Liver (tissue), 8 donors: ENCODE measurements at regions not wholly inside any gene's neighbourhood (a gene's known extent, or its start where the extent isn't known, plus 50 kb on each side); places are given as distances from the start of the nearest gene placed in this dataset.

Experiments
- DNase-seq: peaks from one replicate; pipeline ENCODE4 v3.0.0-alpha.2; 2017; ENCODE audit warnings: low spot score
- H3K27ac ChIP-seq, 2 donors: one replicate each; pipeline ENCODE4 v1.7.0; 2013; ENCODE audit warnings: inconsistent platforms in 2 of 2, low read length in 2 of 2, control low read depth in 1 of 2, low read depth in 1 of 2, mild to moderate bottlenecking in 1 of 2
- H3K27me3 ChIP-seq, 4 donors: one replicate each; pipeline versions ENCODE4 v1.6.1 to v1.7.0; 2013; ENCODE audit warnings: low read length in 3 of 4, inconsistent platforms in 1 of 4, mild to moderate bottlenecking in 1 of 4, moderate library complexity in 1 of 4; ENCODE audit not compliant: control insufficient read depth in 4 of 4, insufficient read depth in 4 of 4
- H3K36me3 ChIP-seq, 4 donors: one replicate each; pipeline versions ENCODE4 v1.6.1 to v1.7.0; 2013; ENCODE audit warnings: low read length in 3 of 4, mild to moderate bottlenecking in 3 of 4, low read depth in 1 of 4, moderate library complexity in 1 of 4; ENCODE audit not compliant: control insufficient read depth in 4 of 4, insufficient read depth in 3 of 4
- H3K4me1 ChIP-seq, 4 donors: one replicate each; pipeline versions ENCODE4 v1.6.1 to v1.7.0; 2013; ENCODE audit warnings: low read length in 3 of 4, mild to moderate bottlenecking in 3 of 4, moderate library complexity in 1 of 4; ENCODE audit not compliant: control insufficient read depth in 4 of 4, insufficient read depth in 4 of 4
- H3K4me3 ChIP-seq, 3 donors: one replicate each; pipeline versions ENCODE4 v1.6.1 to v1.7.0; 2013; ENCODE audit warnings: low read length in 3 of 3, control low read depth in 1 of 3, low read depth in 1 of 3, mild to moderate bottlenecking in 1 of 3
- H3K9ac ChIP-seq, 2 donors: one replicate each; pipeline ENCODE4 v1.7.0; 2013; ENCODE audit warnings: low read length in 2 of 2, mild to moderate bottlenecking in 2 of 2, moderate library complexity in 2 of 2, control low read depth in 1 of 2, low read depth in 1 of 2
- H3K9me3 ChIP-seq, 4 donors: one replicate each; pipeline versions ENCODE4 v1.6.1 to v1.7.0; 2013; ENCODE audit warnings: low read length in 3 of 4; ENCODE audit not compliant: control insufficient read depth in 4 of 4
- ATF3 ChIP-seq: IDR thresholded peaks from 2 replicates; pipeline ENCODE4 v1.6.1; 2016; ENCODE audit warnings: antibody characterized with exemption
- CTCF ChIP-seq: fragments of 150-350 bp; IDR thresholded peaks from 2 replicates; pipeline ENCODE4 v1.5.1; 2017; ENCODE audit warnings: improper control_type of control experiment, low read depth, low read length; ENCODE audit not compliant: missing input control
- EGR1 ChIP-seq, 2 donors: IDR thresholded peaks; 2 replicates each; pipeline ENCODE4 v1.6.1; 2016 to 2018; ENCODE audit warnings: antibody characterized with exemption in 2 of 2, low read depth in 2 of 2
- FOXA1 ChIP-seq: IDR thresholded peaks from 2 replicates; pipeline ENCODE4 v1.6.1; 2016; ENCODE audit warnings: antibody characterized with exemption
- FOXA2 ChIP-seq: IDR thresholded peaks from 2 replicates; pipeline ENCODE4 v1.6.1; 2016; ENCODE audit warnings: antibody characterized with exemption
- HNF4G ChIP-seq: IDR thresholded peaks from 2 replicates; pipeline ENCODE4 v1.6.1; 2016; ENCODE audit warnings: antibody characterized with exemption
- JUND ChIP-seq, 2 donors: IDR thresholded peaks; 2 replicates each; pipeline ENCODE4 v1.6.1; 2016; ENCODE audit warnings: antibody characterized with exemption in 2 of 2
- MAX ChIP-seq: IDR thresholded peaks from 2 replicates; pipeline ENCODE4 v1.6.1; 2016; ENCODE audit warnings: antibody characterized with exemption
- NR2F2 ChIP-seq: IDR thresholded peaks from 2 replicates; pipeline ENCODE4 v1.6.1; 2016; ENCODE audit warnings: antibody characterized with exemption
- REST ChIP-seq: IDR thresholded peaks from 2 replicates; pipeline ENCODE4 v1.6.1; 2016; ENCODE audit warnings: antibody characterized with exemption, mild to moderate bottlenecking
- RXRA ChIP-seq, 2 donors: IDR thresholded peaks; 2 replicates each; pipeline ENCODE4 v1.6.1; 2017 to 2018; ENCODE audit warnings: antibody characterized with exemption in 2 of 2, mild to moderate bottlenecking in 1 of 2
- ZBTB33 ChIP-seq: IDR thresholded peaks from 2 replicates; pipeline ENCODE4 v1.6.1; 2016; ENCODE audit warnings: antibody characterized with exemption
- WGBS: extraction: QIAGEN DNeasy Blood & Tissue Kit; methylation state at CpG from one replicate; pipeline ENCODE4 v1.1.7; 2013; 5-methylcytosine and 5-hydroxymethylcytosine counted together
- donor health status: healthy.
- donor health status: healthy.
- donor health status: healthy.
- donor health status: healthy.
- donor health status: healthy.

GRCh38 chr16:65342231-65342866 is 220.5 kb upstream of the CDH11 start:
- TF ChIP-seq FOXA1 (no peak), JUND (IDR thresholded peaks at IDR 0.05) (no peak)
- H3K9ac ChIP-seq = no peak overlapping the region
- no peak overlapping the region for H3K27ac ChIP-seq
- H3K4me3 ChIP-seq = no peak overlapping the region
- H3K9me3 ChIP-seq = no peaks in the 10 kb centered on the region
- WGBS = 72% methylated on average over 8 of the region's 8 CpGs
- H3K36me3 ChIP-seq = no peaks in the 10 kb centered on the region
- DNase-seq = no peak
- no peaks in the 10 kb centered on the region for H3K4me1 ChIP-seq
- H3K27me3 ChIP-seq = peaks cover 0 to 8% (median 0%) of the 10 kb centered on the region in 4 donors

- H3K36me3 ChIP-seq = no peaks in the 10 kb centered on the region
- H3K9me3 ChIP-seq = no peaks in the 10 kb centered on the region
- H3K4me3 ChIP-seq = no peak overlapping the region
- no peak for TF ChIP-seq JUND (IDR thresholded peaks at IDR 0.05)
- WGBS = 51% methylated on average over 2 of the region's 2 CpGs
- H3K27me3 ChIP-seq = peaks cover 0 to 8% (median 0%) of the 10 kb centered on the region in 4 donors
- no peak for DNase-seq
- no peak overlapping the region for H3K9ac ChIP-seq
- H3K4me1 ChIP-seq = no peaks in the 10 kb centered on the region
- H3K27ac ChIP-seq = no peak overlapping the region
These were observed 217.2 kb upstream of the CDH11 start for GRCh38 chr16:65339062-65339461.

- 71% methylated on average over 2 of the region's 2 CpGs for WGBS
- H3K4me3 ChIP-seq = no peak overlapping the region
- H3K27ac ChIP-seq = no peak overlapping the region
- H3K4me1 ChIP-seq = no peaks in the 10 kb centered on the region
- H3K36me3 ChIP-seq = no peaks in the 10 kb centered on the region
- peaks cover 0 to 8% (median 0%) of the 10 kb centered on the region in 4 donors for H3K27me3 ChIP-seq
- H3K9me3 ChIP-seq = no peaks in the 10 kb centered on the region
- no peak overlapping the region for H3K9ac ChIP-seq
- no peak for DNase-seq
- TF ChIP-seq MAX (no peak), ATF3 (no peak), ZBTB33 (no peak), RXRA (IDR thresholded peaks at IDR 0.05) (no peak), REST (no peak), FOXA1 (no peak), NR2F2 (no peak), FOXA2 (no peak), HNF4G (no peak), CTCF (no peak), EGR1 (IDR thresholded peaks at IDR 0.05; ENCODE audit: low read depth in 2 of 2) (no peak), JUND (IDR thresholded peaks at IDR 0.05) (no peak)
These were observed 214.3 kb upstream of the CDH11 start for GRCh38 chr16:65336160-65336559.
